ENCODE measurements at regions not wholly inside any gene's neighbourhood (a gene's known extent, or its start where the extent isn't known, plus 50 kb on each side); places are given as distances from the start of the nearest gene placed in this dataset.

DNA sequence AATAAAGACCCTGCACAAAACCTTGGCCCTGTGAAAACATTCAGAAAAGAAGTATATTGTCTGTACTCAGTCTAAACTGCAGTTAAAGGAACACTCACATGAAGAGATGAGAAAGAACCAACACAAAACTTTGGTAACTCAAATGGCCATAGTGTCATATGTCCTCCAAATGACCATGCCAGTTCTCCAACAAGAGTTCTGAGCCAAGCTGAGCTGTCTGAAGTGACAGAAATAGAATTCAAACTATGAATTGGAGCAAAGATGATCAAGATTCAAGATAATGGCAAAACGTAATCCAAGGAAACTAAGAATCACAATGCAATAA lies 739.3 kb upstream of the NDST4 start:
- H3K9me3 Mint-ChIP-seq = no peaks in the 10 kb centered on the region
- ATAC-seq (ENCODE audit: low read depth) (no peak), DNase-seq (no peak)
- ChIA-PET CTCF (no interaction called here), POLR2A (no interaction called here)
- H3K4me3 Mint-ChIP-seq = no peak overlapping the region
- intact Hi-C loops (cut with micrococcal nuclease) = no loop called here
- H3K27me3 Mint-ChIP-seq = no peaks in the 10 kb centered on the region
- H3K27ac Mint-ChIP-seq = no peak overlapping the region
- no peaks in the 10 kb centered on the region for H3K36me3 Mint-ChIP-seq (ENCODE audit: low read depth)
- TF ChIP-seq CTCF (IDR thresholded peaks at IDR 0.05) = no peak
- H3K4me1 Mint-ChIP-seq = no peaks in the 10 kb centered on the region

GRCh38 chr4:115851918-115852766 lies 738.7 kb upstream of the NDST4 start:
- no peak for DNase-seq
- no peak overlapping the region for H3K27ac Mint-ChIP-seq
- ATAC-seq (ENCODE audit: low read depth) = no peak
- POLR2A ChIA-PET = no interaction called here
- H3K27me3 Mint-ChIP-seq = no peaks in the 10 kb centered on the region
- H3K36me3 Mint-ChIP-seq (ENCODE audit: low read depth) = no peaks in the 10 kb centered on the region
- no peaks in the 10 kb centered on the region for H3K4me1 Mint-ChIP-seq
- intact Hi-C loops (cut with micrococcal nuclease) = no loop called here
- TF ChIP-seq CTCF (IDR thresholded peaks at IDR 0.05) = no peak
- H3K4me3 Mint-ChIP-seq = no peak overlapping the region
- CTCF ChIA-PET = no interaction called here
- H3K9me3 Mint-ChIP-seq = no peaks in the 10 kb centered on the region

- H3K9me3 Mint-ChIP-seq = no peaks in the 10 kb centered on the region
- no peak for TF ChIP-seq CTCF (IDR thresholded peaks at IDR 0.05)
- H3K4me1 Mint-ChIP-seq = no peaks in the 10 kb centered on the region
- ChIA-PET CTCF (no interaction called here), POLR2A (no interaction called here)
- H3K27me3 Mint-ChIP-seq = no peaks in the 10 kb centered on the region
- no peaks in the 10 kb centered on the region for H3K36me3 Mint-ChIP-seq (ENCODE audit: low read depth)
- no peak overlapping the region for H3K4me3 Mint-ChIP-seq
- intact Hi-C loops (cut with micrococcal nuclease) = no loop called here
- no peak overlapping the region for H3K27ac Mint-ChIP-seq
- ATAC-seq (ENCODE audit: low read depth) = no peak
- no peak for DNase-seq
Observed at GRCh38 chr4:115850799-115851509, 737.5 kb upstream of the NDST4 start.

DNA sequence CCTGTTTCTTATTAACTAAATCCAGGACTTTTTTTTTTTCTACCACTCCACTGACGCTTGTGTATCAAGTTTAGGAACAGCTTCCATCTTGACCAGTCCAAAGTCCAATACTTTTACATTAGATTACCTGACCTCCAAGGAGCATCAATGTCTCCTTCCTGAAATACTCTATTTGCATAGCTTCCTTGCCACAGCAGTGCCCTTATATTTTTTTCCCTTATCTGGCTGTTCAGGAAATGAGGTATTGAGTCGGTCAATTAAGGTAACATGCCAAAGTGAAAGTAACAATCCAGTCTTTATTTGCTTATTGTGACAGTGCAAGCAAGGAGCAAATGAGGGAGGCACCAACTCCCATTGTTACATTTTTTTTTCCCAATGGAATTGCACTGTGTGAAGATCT lies 730.8 kb upstream of the NDST4 start:
- Mint-ChIP-seq H3K4me3 (no peak overlapping the region), H3K9me3 (no peaks in the 10 kb centered on the region), H3K27ac (no peak overlapping the region), H3K27me3 (no peaks in the 10 kb centered on the region), H3K36me3 (ENCODE audit: low read depth) (no peaks in the 10 kb centered on the region), H3K4me1 (no peaks in the 10 kb centered on the region)
- POLR2A ChIA-PET = no interaction called here
- intact Hi-C loops (cut with micrococcal nuclease) = no loop called here
- no peak for TF ChIP-seq CTCF (IDR thresholded peaks at IDR 0.05)
- DNase-seq (no peak), ATAC-seq (ENCODE audit: low read depth) (no peak)
- CTCF ChIA-PET = no interaction called here

DNA sequence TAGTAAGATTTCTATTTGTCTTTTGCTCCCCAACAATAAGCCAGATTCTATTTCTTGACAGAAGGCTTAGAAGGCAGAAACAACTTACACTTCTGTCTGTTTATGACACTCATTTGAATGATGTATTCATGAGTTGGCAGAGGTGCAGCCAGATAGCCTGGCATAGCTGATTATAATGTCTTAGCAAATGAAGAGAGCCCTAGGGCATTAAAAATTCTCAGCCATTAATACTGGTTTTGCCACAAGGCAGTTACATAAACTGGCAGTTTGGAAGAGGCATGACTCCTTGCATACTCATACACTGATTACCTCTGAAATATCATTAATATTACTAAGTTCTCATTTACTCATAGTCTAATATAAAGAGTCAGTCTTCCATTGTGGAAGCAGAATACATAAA lies 728.5 kb upstream of the NDST4 start:
- no peak overlapping the region for H3K4me3 Mint-ChIP-seq
- ATAC-seq (ENCODE audit: low read depth) (no peak), DNase-seq (no peak)
- H3K36me3 Mint-ChIP-seq (ENCODE audit: low read depth) = no peaks in the 10 kb centered on the region
- TF ChIP-seq CTCF (IDR thresholded peaks at IDR 0.05) = no peak
- H3K9me3 Mint-ChIP-seq = no peaks in the 10 kb centered on the region
- no peaks in the 10 kb centered on the region for H3K4me1 Mint-ChIP-seq
- ChIA-PET CTCF (no interaction called here), POLR2A (no interaction called here)
- intact Hi-C loops (cut with micrococcal nuclease) = no loop called here
- no peak overlapping the region for H3K27ac Mint-ChIP-seq
- H3K27me3 Mint-ChIP-seq = no peaks in the 10 kb centered on the region
